Retinal pigment epithelial cell (primary cell): ENCODE measurements at regions not wholly inside any gene's neighbourhood (a gene's known extent, or its start where the extent isn't known, plus 50 kb on each side); places are given as distances from the start of the nearest gene placed in this dataset.

Source experiments
- DNase-seq: peaks from one replicate; pipeline ENCODE4 v3.0.0-alpha.2; 2010; ENCODE audit warnings: low read depth
- H3K4me3 ChIP-seq: 2 replicates; pipeline ENCODE4 v1.5.1; 2011; ENCODE audit warnings: mild to moderate bottlenecking, low read length, control low read depth, moderate library complexity
- TF ChIP-seq, protein P1 (sequence below): conservative IDR thresholded peaks from 2 replicates; pipeline ENCODE4 v1.5.1; 2011; ENCODE audit warnings: low read depth, low read length, control low read depth, inconsistent platforms

DNA sequence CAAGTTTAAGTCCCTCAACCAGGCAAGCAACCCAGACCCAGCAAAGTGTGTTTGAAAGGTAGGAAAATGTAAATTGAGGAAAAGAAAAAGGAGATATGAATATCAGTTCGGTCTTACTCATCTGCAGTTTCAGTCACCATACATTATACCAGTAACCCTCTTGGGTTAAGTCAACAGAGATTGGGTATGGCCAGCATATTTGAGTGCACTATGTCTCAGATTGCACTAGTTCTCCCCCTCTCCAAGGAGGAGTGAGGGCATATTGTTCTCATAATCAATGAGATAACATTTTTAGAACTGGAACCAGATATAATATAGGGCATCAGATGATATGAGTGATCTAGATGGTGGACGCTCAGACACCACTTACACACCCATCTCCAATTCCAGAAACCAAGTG, 141.5 kb downstream of the COPS8 start:
- no peak overlapping the region for H3K4me3 ChIP-seq
- TF ChIP-seq, protein P1, sequence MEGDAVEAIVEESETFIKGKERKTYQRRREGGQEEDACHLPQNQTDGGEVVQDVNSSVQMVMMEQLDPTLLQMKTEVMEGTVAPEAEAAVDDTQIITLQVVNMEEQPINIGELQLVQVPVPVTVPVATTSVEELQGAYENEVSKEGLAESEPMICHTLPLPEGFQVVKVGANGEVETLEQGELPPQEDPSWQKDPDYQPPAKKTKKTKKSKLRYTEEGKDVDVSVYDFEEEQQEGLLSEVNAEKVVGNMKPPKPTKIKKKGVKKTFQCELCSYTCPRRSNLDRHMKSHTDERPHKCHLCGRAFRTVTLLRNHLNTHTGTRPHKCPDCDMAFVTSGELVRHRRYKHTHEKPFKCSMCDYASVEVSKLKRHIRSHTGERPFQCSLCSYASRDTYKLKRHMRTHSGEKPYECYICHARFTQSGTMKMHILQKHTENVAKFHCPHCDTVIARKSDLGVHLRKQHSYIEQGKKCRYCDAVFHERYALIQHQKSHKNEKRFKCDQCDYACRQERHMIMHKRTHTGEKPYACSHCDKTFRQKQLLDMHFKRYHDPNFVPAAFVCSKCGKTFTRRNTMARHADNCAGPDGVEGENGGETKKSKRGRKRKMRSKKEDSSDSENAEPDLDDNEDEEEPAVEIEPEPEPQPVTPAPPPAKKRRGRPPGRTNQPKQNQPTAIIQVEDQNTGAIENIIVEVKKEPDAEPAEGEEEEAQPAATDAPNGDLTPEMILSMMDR, result no peak
- no peak for DNase-seq

DNA sequence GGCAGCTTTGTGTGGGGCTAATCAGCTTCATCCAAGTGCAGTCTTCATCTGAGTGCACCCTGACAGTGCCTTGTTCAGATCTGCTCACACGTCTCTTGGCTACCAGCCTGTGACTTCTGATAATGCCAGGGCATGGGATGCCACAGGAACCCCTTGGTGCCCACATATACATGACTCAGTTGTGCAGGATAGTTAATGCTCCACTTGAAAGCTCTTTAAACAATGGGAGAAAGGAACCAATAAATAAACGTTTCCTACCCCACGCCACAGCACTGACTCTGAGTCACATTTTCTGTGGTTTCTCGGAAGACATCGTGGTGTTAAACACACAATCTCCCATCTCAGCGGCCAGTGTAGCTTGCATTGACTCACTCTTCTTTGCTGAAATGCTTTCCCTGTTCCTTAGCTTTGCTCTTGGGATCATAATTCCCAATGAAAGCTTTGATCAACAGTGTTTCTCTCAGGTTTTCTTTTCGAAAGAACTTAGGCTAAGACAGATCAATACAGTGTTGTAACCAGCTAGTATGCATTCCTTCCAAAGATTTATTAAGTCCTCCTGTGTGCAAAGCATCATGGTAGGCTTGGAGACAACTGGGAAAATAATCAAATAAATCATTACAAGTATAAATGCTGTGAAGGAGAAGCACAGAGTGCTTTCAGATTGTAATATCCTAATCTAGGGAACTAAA, 142.0 kb downstream of the COPS8 start:
- H3K4me3 ChIP-seq, result no peak overlapping the region
- DNase-seq, result peak; percentile 61
- TF ChIP-seq, protein P1, result no peak

DNA sequence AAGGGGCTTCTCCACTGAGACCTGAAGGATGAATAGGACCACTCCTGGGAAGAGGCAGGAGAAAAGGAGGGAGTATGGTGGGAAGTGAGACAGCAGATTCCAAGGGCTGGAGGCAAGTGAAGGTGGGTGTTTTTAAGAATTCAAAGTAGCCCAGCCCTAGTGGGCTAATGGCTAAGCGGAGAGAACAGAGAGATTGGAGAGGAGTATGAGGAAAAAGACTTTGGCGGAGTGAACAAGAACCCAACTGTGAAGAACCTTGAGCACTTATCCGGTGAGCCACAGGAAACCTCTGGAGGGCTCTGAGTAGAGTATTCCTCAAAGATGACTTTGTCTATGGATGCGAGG, 142.6 kb downstream of the COPS8 start:
- H3K4me3 ChIP-seq, result no peak overlapping the region
- TF ChIP-seq, protein P1, result no peak
- DNase-seq, result no peak

DNA sequence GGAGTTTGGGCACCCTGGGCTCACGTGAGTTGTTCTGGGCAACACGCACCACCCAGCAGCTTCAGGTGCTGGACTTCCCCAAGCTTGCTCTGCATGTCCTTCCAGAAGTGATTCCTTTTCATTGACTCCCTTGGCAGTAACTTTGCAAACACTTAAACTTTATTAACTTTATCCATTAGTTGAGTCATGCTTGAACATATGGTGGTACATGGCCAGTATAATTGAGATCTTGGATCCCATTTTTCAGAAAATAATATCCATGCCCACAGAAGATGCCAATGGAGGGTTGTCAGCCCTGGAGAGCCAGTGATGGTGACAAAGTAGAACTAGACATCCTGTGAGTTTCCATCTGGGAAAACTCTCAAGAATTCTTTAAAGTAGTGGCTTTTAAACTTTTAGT, 144.2 kb downstream of the COPS8 start:
- H3K4me3 ChIP-seq, result no peak overlapping the region
- TF ChIP-seq, protein P1, result no peak
- DNase-seq, result no peak

DNA sequence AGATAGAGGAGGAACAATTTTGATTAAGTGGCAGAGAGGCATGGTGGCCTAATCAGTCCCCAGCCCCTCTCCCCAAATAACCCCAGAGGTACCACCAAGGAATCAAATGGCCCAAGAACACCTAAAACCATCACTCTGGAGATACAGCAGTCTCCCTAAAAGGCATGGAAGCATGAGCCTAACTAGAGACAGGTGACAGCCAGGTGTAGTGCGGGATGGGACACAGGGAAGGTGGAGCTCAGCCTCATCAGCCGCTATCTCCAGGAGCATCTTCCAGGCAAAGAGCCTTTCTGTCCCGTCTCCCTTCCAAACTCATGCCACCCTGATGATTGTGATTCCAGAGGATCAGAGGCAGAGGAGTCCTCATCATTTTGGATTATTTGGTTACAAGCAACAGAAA, 144.7 kb downstream of the COPS8 start:
- TF ChIP-seq, protein P1, result no peak
- no peak overlapping the region for H3K4me3 ChIP-seq
- no peak for DNase-seq

DNA sequence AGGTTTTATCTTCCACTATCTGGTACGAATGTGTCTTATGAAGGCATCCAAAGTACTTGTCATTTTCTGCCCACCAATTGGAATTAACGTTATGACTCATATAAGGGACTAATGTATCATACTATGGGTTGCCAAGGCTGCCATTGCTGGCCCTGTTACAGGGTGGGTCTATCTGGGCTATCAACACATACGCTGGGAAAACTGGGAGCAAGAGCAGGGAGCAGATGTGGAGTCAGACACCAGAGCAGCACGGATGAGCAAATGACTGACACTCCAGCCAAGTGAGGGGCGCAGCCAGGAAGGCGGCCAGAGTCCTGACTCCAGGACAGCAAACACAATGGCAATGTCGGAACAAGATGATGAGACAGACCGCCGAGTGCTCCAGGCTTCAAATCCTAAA, 145.9 kb downstream of the COPS8 start:
- TF ChIP-seq, protein P1, result no peak
- DNase-seq, result no peak
- no peak overlapping the region for H3K4me3 ChIP-seq

DNA sequence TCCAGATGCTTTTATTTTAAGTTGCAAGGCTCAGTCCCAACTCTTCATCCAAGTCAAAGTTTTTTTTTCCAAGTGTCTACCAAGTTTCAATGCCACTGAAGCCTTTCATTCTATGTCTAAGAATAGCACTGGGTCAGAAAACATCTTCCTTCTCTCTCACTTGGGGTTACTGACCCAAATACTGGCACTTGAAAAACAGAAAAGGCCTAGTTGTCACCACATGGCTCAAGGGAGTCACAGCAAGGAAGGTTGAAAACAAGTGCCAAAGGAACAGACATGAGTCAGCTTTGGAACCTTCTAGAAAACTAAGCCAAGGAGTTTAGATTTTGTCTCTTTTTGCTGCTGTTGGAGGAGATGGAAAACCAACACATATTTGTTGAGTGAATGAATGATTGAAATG, 146.5 kb downstream of the COPS8 start:
- no peak for DNase-seq
- H3K4me3 ChIP-seq, result no peak overlapping the region
- TF ChIP-seq, protein P1, result no peak
